ENCODE measurements at regions not wholly inside any gene's neighbourhood (a gene's known extent, or its start where the extent isn't known, plus 50 kb on each side); places are given as distances from the start of the nearest gene placed in this dataset.
"Not testable (repeated sequence)": the region's sequence is repeated elsewhere in the genome, so short reads cannot be mapped to it uniquely, and the experiment has no call there.

DNA sequence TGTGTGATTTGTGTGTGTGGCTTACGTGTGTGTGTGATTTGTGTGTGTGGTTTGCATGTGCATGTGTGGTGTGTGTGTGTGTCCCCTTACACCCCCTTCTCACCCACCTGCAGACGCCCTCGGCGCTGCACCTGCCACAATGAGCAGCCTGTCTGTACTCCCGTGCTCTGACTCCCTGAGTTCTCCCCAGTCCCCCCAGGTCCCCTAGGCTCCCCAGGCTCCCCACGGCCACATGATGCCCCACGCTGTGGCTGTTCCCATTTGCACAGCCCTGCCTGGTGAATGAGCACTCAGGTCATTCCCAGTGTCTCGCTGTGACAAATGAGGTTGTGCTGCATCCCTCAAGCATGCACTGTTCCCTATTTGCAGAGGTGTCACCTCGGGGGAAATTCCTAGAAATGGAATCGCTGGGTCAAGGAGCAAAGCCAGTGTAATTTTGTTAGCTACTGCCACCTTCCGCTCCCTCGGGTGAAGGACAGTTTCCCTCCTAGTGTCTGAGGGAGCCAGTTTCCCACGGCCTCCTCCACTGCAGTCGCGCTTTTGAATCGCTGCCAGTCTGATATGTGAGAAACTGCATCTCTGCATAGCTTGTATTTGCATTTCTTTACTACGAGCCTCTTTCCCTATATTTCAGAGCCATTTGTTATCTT lies 180.4 kb upstream of the FOXD4L5 start:
- TF ChIP-seq, protein P1, sequence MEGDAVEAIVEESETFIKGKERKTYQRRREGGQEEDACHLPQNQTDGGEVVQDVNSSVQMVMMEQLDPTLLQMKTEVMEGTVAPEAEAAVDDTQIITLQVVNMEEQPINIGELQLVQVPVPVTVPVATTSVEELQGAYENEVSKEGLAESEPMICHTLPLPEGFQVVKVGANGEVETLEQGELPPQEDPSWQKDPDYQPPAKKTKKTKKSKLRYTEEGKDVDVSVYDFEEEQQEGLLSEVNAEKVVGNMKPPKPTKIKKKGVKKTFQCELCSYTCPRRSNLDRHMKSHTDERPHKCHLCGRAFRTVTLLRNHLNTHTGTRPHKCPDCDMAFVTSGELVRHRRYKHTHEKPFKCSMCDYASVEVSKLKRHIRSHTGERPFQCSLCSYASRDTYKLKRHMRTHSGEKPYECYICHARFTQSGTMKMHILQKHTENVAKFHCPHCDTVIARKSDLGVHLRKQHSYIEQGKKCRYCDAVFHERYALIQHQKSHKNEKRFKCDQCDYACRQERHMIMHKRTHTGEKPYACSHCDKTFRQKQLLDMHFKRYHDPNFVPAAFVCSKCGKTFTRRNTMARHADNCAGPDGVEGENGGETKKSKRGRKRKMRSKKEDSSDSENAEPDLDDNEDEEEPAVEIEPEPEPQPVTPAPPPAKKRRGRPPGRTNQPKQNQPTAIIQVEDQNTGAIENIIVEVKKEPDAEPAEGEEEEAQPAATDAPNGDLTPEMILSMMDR (IDR thresholded peaks at IDR 0.05) = not testable (repeated sequence)
- TF ChIP-seq POLR2AphosphoS5, POLR2A (IDR thresholded peaks at IDR 0.05): not testable (repeated sequence)

Data from gastroesophageal sphincter (tissue), 3 donors.